WI38 (cell line): ENCODE measurements at regions not wholly inside any gene's neighbourhood (a gene's known extent, or its start where the extent isn't known, plus 50 kb on each side); places are given as distances from the start of the nearest gene placed in this dataset.

ENCODE experiments used
- H3K4me3 ChIP-seq: 2 replicates; pipeline ENCODE4 v1.5.1; 2011; ENCODE audit warnings: low read depth, mild to moderate bottlenecking, control low read depth, low read length
- TF ChIP-seq, protein P1 (sequence below): IDR thresholded peaks from 2 replicates; pipeline ENCODE4 v1.5.1; 2012; ENCODE audit warnings: low read depth, mild to moderate bottlenecking, control low read depth, low read length

- TF ChIP-seq, protein P1, sequence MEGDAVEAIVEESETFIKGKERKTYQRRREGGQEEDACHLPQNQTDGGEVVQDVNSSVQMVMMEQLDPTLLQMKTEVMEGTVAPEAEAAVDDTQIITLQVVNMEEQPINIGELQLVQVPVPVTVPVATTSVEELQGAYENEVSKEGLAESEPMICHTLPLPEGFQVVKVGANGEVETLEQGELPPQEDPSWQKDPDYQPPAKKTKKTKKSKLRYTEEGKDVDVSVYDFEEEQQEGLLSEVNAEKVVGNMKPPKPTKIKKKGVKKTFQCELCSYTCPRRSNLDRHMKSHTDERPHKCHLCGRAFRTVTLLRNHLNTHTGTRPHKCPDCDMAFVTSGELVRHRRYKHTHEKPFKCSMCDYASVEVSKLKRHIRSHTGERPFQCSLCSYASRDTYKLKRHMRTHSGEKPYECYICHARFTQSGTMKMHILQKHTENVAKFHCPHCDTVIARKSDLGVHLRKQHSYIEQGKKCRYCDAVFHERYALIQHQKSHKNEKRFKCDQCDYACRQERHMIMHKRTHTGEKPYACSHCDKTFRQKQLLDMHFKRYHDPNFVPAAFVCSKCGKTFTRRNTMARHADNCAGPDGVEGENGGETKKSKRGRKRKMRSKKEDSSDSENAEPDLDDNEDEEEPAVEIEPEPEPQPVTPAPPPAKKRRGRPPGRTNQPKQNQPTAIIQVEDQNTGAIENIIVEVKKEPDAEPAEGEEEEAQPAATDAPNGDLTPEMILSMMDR, result no peak
- no peak overlapping the region for H3K4me3 ChIP-seq
Measured at GRCh38 chr7:115676707-115677106, 353.9 kb downstream of the TFEC start.

DNA sequence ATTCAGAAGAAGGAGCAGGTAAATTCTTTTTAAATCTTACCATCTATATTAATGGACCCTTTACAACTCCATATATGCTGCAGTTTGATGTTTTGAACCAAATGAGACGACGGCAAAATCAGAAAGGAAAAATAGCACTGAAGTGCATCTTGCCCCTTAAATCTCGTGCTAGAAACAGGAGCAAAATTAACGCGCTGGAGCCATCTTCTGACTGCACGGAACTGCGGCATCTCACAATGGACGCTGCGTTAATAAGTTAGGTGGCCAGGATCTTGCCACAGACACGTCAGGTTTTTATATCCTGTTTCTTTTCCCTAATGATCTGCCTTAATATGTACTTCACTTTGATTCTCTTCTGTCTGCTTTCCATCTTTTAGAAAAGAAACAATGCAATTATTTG, 354.5 kb downstream of the TFEC start:
- TF ChIP-seq, protein P1, result no peak
- no peak overlapping the region for H3K4me3 ChIP-seq

DNA sequence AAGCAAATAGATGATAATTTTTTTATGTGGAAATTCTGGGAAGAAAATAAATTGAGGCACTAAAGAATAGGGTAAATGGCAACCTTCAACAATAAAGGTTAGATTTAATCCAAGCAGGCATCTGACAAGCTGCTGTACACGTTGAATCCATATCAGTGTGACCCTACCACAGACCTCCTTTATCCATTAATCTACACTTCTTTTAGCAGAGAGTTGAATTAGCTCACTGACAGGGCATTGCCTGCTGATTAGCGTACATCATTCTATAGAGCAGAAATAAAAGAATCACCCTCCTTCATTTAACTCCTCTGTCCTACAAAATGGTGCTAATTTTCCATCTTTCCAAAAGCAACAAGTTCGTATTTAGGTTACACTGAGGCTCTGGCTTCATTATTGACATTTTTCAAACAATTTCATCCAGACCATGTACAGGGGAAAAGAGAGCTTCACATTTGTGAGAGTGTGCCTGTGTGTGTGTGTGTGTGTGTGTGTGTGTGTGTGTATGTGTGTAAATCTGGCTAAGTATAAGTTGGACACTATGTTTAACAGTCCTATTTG, 356.0 kb downstream of the TFEC start:
- no peak overlapping the region for H3K4me3 ChIP-seq
- TF ChIP-seq, protein P1, result no peak

DNA sequence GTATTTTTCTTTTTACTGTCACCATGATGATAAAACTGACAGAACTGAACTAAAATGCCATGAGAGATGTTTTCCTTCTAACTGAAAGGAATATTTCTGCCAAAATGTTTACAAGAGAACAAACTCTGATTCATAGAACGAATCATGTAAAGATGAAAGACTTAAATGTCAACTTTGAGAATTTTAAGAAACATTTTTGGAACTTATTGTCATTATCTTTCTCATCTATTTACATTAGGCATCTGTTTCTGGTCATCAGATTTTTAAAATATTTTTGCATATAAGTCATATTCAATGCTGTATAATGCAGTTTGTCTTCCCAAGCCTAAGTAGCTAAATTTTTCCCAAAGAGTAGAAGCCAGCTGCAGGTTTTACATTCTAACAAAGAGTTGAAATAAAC, 358.5 kb downstream of the TFEC start:
- H3K4me3 ChIP-seq, result no peak overlapping the region
- TF ChIP-seq, protein P1, result no peak

DNA sequence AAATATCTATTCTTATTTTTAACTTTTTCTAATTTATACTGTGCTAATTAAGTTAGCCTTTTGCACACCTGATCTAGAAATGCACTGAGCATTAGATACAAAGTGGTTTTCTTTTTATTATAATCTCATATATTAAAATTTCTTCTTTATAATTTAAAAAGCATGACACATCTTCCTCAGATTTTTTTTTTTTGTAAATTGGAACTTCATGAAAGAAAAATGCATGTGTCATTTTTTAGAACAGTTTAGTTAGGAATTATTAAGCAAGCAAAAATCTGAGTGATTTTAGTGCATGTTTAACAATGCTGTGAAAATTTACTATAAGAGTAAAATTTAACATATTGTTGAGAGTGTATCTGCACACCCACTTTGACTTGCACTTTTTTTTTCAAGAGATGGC, 367.9 kb downstream of the TFEC start:
- H3K4me3 ChIP-seq, result no peak overlapping the region
- TF ChIP-seq, protein P1, result no peak

- no peak overlapping the region for H3K4me3 ChIP-seq
- TF ChIP-seq, protein P1, result no peak
Measured at GRCh38 chr7:115662120-115662519, 368.4 kb downstream of the TFEC start.

GRCh38 chr7:115658223-115658622, 372.3 kb downstream of the TFEC start:
- H3K4me3 ChIP-seq, result no peak overlapping the region
- TF ChIP-seq, protein P1, result no peak
